ENCODE measurements at regions not wholly inside any gene's neighbourhood (a gene's known extent, or its start where the extent isn't known, plus 50 kb on each side); places are given as distances from the start of the nearest gene placed in this dataset.

DNA sequence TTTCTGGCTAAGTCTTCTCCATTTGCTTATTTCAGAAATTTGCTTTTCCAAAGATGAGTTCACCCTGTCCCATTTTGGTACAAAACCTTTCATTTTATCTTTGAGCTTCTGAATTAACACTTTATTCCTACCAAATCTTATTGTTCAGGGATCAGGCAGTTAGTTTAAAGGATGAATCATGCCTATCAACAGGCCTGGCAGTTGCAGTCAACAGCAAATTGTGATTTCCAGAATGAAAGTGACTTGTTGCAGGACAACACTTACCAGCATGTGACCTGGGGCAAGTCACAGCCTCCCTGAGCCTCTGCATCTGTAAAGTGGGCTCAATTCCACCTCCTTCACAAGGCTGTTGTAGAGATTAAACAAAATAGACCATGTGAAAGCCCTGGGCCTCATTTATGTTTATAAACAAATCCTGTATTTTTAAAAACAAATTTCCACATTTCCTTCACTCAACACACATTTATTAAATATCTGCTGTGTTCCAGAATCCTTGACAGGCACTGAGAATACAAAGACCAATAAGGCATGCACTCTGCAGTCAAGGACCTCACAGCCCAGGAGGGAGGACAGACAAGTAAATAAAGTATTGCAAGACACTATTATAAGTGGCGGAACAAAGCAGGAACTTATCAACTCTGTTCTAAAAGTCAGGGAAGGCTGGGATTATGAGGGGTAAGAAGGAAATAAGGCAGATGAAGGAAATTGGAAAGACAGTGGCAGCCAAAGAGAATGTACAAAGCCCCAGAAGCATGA, 359.1 kb upstream of the IL12A start:
- DNase-seq: no peak

DNA sequence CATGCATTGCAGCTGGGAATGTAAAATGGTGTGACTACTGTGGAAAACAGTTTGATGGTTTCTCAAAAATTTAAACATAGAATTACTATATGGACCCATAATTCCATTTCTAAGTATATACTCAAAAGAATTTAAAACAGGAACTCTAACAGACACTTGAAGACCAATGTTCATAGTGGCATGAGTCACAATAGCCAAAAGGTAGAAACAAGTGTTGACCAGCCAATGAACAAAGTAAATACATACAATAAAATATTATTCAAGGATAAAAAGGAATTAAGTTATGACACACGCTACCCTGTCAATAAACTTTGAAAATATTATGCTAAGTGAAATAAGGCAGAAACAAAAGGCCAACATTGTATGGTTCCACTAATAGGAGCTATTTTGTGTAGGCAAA, 357.4 kb upstream of the IL12A start:
- no peak for DNase-seq

DNA sequence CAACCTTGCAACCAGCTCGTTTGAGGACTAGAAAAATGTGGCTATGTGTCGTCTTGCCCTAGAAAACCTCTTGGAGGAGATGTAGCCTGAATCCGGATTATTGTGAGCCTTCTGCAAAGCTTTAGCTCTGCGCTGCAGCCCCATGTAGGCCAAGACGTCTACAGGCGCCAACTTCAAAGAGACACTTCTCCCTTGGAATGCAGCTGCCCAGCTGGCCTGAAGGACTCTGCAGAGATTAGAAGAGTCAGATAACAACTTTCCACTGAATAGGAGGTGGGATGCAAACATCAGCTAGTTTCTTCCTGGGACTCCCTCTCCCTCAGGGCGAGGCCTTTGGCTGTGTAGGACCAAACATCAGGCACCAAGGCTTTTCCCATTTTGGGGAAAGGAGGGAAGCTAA, 356.5 kb upstream of the IL12A start:
- no peak for DNase-seq

DNA sequence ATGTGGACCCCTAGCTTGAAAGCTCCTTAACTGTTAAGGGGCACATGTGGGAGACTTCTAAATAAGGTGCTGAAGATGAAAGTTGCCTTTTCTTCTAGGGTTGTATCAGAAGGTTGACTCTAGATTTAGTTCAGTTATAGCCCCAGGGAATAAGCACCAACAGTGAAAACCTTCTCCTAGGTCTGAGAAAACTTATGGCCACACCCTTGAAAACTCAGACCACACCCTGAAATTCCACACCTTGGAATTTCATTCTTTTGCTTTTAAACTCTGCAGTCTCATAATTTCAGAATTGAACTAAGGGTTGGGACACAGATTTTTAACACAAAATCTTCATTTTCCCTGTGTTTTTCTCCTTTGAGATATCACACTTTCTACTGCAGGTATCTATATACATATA, 355.8 kb upstream of the IL12A start:
- DNase-seq: no peak

DNA sequence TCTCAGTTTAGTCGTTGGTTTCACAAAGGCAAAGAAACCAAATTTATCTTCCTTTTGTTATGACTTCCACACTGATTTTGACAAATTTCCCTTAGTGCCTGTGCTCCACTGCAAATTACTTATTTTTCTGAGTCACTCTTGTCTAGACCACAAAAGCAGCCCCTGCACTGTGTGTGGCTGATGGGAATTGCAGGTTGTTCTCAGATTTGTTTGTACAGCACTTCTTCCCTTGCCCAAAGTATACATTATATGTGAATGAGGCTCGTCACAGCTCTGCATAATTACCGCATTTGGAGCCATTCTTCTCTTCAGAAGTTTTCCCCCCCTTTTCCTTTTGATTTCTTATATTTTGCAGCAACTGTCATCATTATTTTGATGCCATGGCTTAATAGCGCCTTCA, 354.2 kb upstream of the IL12A start:
- no peak for DNase-seq

DNA sequence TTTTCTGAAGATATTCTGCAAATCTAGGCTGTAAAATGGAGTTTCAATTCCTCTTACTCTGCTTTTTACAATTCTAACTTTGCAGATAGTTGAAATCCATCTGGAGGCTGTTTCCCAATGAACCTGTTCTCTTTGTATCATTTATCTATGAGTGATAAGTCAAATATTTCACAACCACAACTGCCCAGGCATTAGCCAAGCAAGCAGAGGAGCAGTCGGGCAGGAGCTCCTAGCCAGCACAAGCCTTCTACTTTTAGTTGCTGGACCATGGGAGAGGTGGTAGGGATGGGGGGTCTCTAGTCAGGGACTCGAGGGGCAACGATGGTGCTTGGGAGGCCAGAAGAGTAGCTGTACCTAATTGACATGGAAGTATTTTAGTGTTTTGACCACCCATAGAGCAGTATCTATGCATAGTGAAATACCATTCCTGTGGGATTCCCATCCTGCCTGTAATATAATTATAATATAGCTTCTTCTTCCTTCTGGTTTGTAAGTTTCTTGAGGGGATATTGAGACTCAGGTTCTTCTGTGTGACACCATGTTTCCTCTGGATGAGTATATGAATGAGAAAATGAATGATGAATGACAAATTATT, 353.5 kb upstream of the IL12A start:
- DNase-seq: no peak

DNA sequence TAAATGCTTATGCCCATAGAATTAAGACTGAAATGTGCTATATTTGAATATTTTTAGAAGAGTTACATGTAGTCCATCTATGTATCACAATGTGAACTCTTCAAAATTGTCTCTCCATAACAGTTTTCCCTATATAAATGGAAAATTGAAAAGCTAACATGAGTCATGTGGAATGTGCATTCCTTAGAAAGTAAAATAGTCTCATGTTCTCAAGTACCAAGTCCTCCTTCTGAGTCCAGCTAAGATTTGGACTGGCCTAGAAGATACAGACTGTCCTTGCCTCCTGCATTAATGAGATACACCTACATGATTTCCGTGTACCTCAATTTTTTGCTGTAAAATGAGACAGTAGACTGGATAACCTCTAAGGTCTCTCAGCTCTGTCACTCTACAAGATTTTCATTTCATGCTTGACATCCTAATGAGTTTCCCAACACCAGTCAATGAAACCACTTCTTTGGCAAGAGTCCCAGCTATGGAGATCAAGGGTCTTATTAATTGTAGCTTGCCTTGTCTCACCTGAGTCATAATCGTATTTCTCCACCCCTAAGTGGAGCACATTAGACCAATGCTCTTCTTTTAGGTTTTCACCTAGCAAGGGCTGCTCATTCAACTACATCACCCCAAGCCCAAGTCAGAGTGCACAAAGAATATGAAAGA, 350.6 kb upstream of the IL12A start:
- no peak for DNase-seq

DNA sequence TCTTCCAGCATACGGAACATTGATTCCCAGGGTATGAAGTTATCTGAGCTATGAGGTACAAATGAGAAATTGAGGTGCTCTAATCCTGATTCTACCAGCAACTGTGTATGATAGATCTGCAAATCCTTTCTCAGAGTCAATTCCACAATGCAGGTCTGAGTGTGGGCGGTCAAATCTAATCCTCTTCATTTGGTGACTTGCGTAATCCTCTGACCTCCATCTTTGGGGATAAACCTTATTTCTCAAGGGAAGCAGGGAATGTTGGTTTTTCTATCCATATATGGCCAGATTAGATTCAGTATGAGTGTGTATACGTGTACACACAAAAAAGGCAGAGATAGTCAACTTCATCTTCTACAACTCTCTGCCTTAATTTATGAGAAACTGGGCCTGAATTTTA, 348.4 kb upstream of the IL12A start:
- no peak for DNase-seq

DNA sequence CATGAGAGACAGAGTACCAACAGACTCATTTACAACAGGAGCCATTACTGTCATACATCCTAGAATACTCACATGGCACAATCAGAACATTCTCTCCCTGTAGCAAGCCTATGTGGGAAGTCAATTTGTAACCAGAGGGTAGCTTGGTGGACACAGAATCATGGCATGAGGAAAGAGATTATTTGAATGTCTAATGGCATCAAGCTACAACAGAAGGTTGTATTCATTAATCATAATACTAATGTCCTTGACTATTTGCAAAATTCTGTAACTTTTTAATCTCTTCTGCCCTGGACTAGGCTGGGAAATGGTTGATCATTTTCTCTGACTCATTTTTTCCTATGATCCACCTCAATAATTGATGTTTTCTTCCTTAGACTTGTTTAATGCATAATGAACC, 345.2 kb upstream of the IL12A start:
- no peak for DNase-seq

DNA sequence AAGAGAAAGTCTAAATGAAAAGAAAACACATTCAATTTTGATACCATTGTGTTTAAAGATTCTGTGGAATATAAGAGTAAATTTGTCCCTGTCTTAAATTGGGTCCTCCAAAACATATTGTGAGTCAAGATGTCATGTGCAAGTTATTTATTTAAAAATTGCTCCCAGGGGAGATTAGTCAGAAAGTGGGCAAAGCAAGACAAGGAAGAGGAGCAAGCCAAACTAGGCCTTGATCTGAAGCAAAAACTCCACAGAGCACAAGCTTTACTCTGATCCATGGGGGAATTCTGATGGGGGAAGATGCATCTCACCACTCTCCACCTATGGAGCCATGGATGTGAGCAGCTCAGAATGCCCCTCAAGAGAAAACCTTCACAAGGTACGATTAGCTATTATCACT, 342.8 kb upstream of the IL12A start:
- no peak for DNase-seq

DNA sequence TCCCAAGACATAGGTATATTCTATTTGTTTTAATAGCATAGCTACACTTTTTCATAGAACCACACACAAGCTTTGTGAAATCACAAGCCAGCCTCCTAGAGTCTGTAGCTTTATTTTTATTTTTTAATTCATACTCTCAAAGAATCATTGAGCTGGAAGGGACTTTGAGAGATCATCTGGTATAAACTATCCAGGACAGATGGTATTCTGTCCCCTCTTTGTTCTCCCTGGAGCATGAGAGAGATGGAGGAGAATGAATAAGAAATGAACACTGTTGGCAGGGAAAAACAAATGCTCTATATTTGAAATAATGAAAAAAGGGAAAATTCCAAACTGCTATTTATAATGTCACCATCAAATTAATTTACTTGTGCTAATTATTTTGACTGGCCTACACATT, 338.7 kb upstream of the IL12A start:
- no peak for DNase-seq

DNA sequence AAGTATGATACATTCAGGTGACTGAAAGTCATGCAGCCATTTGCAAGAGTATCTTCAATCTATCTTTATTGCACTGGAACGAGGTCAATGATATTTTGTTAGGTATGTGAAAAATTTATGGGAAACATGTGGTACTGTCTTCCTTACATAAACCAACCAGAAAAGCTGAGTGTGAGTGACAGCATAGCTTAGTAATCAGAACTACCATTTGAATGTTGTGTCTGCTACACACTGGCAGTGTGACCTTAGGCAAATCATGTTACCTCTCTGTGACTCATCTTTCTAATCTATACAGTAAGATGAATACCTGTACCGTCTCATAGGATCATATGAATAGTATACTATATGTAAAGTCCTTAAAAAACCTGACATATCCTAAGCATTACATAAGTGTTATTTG, 337.9 kb upstream of the IL12A start:
- DNase-seq: no peak

DNA sequence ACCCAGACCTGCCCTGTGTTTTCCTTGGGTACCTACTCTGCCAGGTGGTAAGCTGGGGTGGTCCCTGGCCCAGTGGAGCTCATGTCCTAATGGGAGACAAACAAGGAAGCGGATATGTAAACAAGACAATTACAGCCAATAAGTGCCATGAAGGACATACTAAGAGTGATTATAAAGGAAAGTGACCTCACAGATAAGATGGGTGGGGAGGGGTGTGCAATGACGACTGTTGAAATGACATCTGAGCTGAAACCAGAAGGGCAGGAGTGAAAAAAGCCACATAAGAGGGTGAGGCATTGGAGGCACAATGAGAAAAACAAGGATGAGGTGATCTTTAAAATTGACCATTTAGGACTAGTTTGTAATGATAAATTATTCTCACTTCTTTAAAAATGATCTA, 336.2 kb upstream of the IL12A start:
- DNase-seq: no peak

DNA sequence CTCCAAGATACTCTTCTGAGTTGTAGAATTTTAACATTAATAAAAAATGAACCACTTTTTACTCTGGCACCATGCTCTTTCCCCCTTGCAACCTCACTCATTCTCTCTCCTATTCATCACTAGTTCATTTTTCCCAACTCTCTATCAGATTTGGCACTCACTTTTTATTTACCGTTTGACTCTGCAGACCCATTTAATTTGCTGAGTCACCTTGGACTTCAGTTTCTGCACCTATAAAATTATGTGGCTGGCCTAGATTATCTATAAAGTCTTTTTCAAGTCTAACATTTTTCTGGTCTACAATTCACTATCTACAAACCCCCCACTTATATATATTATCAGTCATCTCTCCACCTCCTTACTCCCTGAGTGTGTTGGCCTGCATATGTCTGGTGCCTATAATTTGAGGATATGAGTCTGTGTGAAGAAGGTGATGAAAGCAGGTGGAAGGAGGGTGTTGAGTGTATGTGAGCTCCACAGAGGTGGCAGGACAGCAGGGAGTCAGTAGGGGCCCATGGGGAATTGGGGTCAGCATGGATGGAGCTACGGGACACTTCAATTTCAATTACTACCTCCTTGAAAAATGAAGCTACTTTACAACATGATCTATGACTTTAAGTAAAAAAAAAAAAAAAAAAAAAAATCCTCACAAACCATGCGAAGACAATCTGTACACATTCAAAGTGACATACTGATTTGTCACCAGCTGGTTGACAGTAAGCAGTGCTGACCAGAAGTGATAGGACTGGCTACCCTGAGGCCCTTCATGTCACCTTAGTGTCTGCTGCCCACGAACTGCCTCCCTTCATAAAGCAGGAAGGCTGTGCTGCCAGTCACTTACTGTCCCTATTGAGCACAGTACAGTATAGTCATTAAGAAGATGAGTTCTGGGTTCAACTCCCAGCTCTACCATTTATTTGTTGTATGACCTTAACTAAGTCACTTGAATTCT, 334.2 kb upstream of the IL12A start:
- no peak for DNase-seq

DNA sequence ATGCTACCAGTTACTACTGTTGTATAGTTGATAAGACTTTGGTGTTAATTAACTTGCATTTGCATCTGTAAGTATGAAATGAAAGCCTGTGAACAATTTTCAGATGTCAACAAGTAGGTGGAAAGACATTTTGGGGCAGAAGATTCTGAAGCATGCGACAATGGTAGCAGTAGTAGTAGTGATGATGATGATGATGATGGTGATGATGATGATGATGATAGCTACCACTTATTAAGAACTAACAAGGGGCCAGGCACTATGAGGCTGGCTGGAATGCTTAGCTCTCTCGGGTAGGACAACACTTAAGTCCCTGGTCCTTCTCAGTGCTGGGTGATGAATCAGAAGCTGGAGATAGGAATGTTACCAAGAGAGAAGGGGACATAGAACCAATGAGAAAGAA, 333.4 kb upstream of the IL12A start:
- DNase-seq: no peak

DNA sequence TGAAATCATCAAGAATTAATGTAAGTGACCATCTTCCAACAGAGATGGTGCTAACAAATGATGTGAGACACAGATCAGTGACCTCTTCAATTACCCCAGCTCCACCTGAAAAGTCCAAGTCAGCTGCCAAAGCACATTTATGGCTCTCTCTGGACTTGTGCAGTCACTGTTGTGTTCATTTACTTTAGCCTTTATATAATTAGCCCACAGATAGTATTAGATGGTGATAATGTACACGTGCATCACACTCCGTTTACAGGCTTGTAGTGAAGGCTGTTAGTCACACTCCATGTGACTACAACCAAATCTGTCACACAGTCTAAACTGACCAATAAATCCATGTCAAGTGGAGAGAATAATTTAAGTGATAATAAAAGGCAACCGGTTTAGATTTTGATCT, 331.5 kb upstream of the IL12A start:
- DNase-seq: no peak

DNA sequence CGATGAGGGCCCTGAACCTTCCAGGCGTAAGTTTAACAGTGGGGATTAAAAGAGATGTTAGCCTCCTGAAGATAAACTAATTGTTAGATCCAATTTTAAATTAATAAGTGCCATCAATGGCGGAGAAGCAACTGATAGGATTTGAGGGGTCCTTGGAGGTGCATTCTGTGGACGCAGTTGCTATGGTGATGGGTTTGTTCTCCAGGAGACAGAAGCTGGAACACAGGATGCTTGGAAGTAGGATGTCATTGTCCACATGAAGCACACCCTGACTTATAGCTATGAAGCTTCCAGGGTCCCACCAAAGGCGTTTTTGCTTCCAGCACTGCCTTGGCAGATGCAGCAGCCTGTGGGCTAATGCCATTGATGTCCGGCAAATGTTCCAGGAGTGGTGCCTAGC, 331.0 kb upstream of the IL12A start:
- no peak for DNase-seq

DNA sequence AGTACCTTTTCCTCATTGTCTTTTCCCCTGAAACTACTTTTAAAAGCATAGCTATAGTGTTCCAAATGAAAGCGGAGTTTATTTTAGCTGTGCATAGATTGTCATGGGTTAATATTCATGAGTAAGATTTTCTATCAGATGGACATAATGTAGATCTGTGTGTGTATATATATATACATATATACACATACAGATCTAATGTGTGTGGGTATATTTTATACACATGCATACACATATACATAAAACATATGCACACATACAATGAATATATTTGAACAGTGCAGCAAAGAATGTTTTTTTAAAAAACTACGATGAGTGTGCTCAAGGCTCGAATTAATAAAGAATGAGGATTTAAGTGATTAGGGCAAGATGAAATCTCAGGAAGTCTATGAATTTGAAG, 328.3 kb upstream of the IL12A start:
- DNase-seq: no peak

DNA sequence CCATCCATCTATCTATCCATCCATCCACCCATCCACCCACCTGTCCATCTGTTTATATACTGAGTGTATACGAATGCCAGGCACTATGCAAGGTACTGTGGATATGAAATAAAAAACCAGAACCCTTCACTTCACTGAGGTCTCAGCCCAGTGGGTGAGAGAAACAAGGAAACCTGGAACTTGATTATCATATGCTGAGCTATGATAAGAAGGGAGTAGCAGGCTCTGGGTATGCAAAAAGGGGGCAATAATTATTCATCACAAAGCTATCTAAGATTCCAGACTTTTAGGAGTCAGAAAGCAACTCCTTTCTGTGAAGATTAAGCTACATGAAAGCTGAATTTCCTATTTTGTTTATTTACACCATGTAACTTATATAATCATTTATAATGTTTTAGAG, 327.7 kb upstream of the IL12A start:
- no peak for DNase-seq

DNA sequence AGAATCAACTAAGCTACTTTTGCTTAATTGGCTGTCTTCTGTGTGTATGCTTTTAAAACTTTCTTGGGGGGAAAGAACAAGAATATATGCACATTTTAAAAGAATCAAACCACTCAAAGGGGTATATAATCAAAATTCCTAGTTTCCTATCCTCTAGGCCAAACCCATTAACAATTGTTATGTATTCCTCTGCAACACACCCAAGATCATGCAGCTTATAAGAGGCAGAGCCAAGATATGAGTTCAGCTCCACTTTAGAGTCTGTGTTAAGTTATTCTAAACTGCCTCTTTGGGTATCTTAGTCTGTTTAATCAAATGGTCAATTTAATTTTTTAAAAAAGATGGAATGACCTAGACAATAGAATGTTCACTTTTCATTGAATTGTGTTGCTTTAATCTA, 326.1 kb upstream of the IL12A start:
- DNase-seq: no peak

DNA sequence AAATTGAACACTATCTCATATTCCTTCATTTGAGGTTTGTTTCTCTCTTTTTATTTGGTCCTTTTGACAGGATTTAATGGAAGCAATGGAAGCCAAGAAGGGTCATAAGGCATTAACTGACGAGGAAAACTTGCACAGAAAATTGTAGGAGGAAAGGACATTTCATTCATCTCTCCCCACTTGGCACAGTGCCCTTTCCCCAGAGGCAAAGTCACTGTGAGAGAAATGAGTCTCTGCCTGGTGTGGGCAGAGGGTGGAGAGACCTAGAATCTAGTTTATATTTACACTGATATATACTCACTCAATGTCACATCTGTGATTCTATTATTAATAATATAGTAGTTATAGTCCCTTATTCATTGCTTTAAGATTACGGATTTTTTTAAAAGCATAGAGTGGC, 324.6 kb upstream of the IL12A start:
- no peak for DNase-seq

DNA sequence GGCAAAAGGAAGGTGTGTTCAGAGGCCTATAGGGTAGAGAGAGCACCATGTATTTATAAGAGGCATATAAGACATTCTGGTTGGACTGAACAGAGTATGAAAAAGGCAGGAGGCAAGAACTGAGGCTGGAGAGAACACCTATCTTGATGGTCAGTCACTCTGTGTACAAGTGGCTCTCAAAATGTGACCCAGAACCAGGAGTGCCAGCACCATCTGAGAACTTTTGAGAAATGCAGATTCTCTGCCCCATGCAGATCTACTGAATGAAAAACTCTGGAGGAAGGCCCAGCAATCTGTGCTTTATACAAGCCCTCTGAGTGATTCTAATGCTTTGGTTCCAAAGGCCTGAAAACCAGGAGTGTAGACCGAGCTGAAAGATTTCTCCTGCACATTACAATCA, 324.0 kb upstream of the IL12A start:
- DNase-seq: no peak

DNA sequence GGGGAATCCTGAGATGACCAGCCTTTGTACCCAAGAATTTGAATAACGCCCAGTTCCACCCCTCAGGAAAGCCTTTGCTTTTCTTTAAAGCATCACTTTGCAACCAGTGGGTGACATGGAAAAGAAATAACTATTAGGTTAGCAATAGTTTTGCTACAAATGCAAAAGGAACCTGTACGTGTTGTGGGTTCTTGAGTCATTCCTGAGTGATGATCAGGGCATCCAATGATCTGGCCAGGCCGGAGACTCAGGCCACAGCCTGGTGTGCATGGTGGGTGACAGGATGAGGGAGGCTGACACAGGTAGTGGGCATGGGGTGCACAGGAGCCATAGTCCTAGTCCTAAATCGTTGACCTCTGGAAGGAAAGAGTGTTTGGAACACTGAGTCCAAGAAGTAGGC, 321.4 kb upstream of the IL12A start:
- DNase-seq: no peak
